Right lobe of liver (tissue), 4 donors: ENCODE measurements at regions not wholly inside any gene's neighbourhood (a gene's known extent, or its start where the extent isn't known, plus 50 kb on each side); places are given as distances from the start of the nearest gene placed in this dataset.
"Not testable (repeated sequence)": the region's sequence is repeated elsewhere in the genome, so short reads cannot be mapped to it uniquely, and the experiment has no call there.

Experiments used
- POLR2A ChIP-seq: fragments of 450-650 bp; IDR thresholded peaks from one replicate; pipeline ENCODE4 v1.6.1; 2017; ENCODE audit warnings: antibody characterized with exemption, mild to moderate bottlenecking
- TF ChIP-seq, protein P1 (sequence below), 4 donors: fragments of 200-600 bp in 3 of 4; fragments of 450-650 bp in 1 of 4; IDR thresholded peaks; one replicate each; pipeline versions ENCODE4 v1.5.1 to v1.8.0; 2016 to 2022; ENCODE audit warnings: antibody characterized with exemption in 4 of 4, mild to moderate bottlenecking in 2 of 4
- donor health status: DM: no; HTN: no; CAD: no.
- donor health status: DM: no; HTN: no; CAD: no.
- donor health status: DM: no; HTN: yes; CAD: no.

DNA sequence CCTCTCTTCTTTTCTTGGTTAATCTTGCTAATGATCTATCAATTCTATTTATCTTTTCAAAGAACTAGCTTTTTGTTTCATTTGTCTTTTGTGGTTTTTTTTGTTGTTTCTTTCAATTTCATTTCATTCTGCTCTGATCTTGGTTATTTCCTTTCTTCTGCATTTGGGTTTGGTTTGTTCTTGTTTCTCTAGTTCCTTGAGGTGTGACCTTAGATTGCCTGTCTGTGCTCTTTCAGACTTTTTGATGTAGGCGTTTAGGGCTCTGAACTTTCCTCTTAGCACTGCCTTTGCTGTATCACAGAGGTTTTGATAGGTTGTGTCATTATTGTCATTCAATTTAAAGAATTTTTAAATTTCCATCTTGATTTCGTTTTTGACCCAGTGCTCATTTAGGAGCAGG lies 180.1 kb downstream of the TM2D1 start:
- TF ChIP-seq, protein P1, sequence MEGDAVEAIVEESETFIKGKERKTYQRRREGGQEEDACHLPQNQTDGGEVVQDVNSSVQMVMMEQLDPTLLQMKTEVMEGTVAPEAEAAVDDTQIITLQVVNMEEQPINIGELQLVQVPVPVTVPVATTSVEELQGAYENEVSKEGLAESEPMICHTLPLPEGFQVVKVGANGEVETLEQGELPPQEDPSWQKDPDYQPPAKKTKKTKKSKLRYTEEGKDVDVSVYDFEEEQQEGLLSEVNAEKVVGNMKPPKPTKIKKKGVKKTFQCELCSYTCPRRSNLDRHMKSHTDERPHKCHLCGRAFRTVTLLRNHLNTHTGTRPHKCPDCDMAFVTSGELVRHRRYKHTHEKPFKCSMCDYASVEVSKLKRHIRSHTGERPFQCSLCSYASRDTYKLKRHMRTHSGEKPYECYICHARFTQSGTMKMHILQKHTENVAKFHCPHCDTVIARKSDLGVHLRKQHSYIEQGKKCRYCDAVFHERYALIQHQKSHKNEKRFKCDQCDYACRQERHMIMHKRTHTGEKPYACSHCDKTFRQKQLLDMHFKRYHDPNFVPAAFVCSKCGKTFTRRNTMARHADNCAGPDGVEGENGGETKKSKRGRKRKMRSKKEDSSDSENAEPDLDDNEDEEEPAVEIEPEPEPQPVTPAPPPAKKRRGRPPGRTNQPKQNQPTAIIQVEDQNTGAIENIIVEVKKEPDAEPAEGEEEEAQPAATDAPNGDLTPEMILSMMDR (IDR thresholded peaks at IDR 0.05), result not testable (repeated sequence)
- not testable (repeated sequence) for TF ChIP-seq POLR2A
